Fibroblast of villous mesenchyme (primary cell): ENCODE measurements at regions not wholly inside any gene's neighbourhood (a gene's known extent, or its start where the extent isn't known, plus 50 kb on each side); places are given as distances from the start of the nearest gene placed in this dataset.

Experiments
- DNase-seq: peaks from one replicate; pipeline ENCODE4 v3.0.0-alpha.2; 2010; ENCODE audit warnings: low read depth
- H3K4me3 ChIP-seq: 2 replicates; pipeline ENCODE4 v1.5.1; 2011; ENCODE audit warnings: low read depth, mild to moderate bottlenecking, low read length
- TF ChIP-seq, protein P1 (sequence below): IDR thresholded peaks from 2 replicates; pipeline ENCODE4 v1.5.1; 2012; ENCODE audit warnings: low read depth, mild to moderate bottlenecking, low read length; ENCODE audit not compliant: insufficient read depth

DNA sequence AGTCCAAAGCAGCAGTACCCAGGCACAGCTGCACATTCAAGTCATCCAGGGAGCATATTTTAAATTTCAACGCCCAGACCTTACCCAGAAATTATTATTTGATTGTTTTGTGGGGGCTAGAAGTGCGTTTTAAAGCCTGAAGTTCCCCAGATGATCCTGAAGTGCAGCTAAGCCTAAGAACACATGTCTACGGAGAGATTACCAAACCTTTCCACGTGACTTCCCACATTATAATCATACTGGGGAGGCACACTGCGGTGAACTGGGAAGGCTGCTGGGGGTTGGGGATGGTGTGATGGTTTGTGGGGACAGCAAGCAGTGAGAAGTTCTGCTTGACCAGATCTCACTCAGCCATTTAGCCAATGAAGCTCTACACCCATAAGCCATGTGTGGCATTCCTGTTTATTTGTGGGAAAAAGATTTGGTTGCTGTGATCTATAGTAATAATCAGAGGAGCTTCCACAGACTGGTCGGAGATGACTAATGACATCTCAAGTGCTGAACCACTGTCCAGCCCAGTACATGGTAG lies 93.4 kb upstream of the CDH6 start:
- no peak overlapping the region for H3K4me3 ChIP-seq
- TF ChIP-seq, protein P1, sequence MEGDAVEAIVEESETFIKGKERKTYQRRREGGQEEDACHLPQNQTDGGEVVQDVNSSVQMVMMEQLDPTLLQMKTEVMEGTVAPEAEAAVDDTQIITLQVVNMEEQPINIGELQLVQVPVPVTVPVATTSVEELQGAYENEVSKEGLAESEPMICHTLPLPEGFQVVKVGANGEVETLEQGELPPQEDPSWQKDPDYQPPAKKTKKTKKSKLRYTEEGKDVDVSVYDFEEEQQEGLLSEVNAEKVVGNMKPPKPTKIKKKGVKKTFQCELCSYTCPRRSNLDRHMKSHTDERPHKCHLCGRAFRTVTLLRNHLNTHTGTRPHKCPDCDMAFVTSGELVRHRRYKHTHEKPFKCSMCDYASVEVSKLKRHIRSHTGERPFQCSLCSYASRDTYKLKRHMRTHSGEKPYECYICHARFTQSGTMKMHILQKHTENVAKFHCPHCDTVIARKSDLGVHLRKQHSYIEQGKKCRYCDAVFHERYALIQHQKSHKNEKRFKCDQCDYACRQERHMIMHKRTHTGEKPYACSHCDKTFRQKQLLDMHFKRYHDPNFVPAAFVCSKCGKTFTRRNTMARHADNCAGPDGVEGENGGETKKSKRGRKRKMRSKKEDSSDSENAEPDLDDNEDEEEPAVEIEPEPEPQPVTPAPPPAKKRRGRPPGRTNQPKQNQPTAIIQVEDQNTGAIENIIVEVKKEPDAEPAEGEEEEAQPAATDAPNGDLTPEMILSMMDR: no peak
- DNase-seq: no peak

- H3K4me3 ChIP-seq: no peak overlapping the region
- TF ChIP-seq, protein P1: no peak
- no peak for DNase-seq
Observed at GRCh38 chr5:31098811-31099210, 94.7 kb upstream of the CDH6 start.

- TF ChIP-seq, protein P1: no peak
- DNase-seq: no peak
- no peak overlapping the region for H3K4me3 ChIP-seq
Observed at GRCh38 chr5:31097851-31098250, 95.6 kb upstream of the CDH6 start.

DNA sequence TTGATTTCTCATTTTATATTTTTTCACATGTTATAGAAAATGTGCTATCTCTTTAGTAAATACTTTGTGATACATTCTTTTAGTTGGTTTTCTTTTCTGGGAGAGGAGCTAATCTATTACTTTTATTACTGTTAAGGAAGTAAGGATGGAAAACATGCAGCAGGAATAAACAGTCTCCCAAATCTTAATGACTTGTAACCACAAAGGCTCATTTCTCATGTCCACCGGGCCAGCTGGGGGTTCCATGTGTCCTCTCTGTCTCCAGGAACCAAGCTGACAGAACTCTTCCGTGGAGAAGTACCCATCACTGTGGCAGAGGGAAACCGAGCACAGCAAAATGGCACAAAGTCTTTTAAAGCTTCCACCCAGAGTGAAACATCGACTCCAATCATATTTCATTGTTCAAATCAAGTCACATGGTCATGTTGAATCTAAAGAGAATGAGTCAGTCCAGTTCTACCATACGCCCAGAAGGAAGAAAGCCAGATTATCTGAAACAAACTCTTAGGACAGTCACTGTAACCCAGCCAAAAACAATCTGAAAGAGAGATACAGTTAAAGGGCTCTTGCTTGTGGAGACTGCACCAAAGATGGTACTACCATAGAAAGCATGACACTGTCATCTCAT lies 97.1 kb upstream of the CDH6 start:
- no peak overlapping the region for H3K4me3 ChIP-seq
- no peak for DNase-seq
- TF ChIP-seq, protein P1: no peak

DNA sequence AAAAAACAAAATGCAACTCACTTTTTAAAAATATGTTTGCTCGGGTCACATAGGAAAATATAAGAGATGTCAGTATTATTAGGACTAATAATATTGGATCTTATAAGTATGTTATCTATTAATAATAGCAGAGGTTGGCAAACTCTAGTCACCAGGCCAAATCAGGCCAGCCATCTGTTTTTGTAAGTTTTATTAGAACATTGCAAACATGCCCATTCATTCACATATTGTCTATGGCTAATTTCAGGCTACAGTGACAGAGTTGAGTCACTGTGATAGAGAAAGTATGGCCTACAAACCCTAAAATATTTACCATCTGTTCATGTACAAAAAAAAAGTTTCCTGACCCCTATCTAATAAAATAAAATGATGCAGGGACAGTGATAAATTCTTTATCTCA lies 97.7 kb upstream of the CDH6 start:
- no peak for DNase-seq
- TF ChIP-seq, protein P1: no peak
- H3K4me3 ChIP-seq: no peak overlapping the region

DNA sequence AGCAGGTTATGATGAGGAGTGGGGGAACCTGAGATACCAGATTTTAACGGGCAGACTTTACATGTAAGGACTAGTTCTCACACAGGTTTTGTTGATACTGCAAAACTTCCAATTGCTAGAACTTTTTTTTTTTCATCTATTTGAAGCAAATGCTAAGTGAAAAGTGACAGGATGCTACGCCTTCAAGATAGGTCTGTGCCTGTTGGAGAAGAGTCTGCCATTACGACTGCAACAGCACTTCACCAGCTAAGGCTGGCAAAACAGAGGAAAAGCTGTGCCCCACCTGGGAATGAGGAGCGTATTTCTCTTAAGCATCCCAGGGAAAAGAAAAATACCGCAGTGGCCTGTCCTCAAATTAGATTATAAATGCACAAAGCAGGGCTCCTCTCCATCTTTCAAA lies 102.0 kb upstream of the CDH6 start:
- TF ChIP-seq, protein P1: no peak
- no peak for DNase-seq
- no peak overlapping the region for H3K4me3 ChIP-seq

DNA sequence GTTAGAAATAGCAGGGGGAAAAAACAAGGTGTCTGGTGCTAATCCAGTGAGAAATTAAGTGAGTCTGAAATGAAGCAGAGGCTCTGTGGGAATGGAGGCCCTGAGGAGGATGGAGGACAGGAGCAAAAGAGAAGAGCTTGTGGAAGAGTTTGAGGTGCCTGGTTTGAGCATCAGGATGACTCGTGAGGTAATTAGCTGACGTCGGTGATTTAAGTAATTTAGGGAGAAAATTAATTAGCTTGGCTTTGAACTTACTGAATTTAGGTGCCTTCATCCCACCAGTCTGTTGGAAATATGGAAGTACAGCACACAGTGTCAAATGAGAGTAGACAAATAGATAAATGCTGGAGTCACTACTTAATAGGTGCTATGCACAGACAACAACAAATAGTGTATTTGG lies 103.0 kb upstream of the CDH6 start:
- DNase-seq: no peak
- no peak overlapping the region for H3K4me3 ChIP-seq
- TF ChIP-seq, protein P1: no peak
